Activated CD4-positive, alpha-beta memory T cell treated with anti-CD3 and anti-CD28 coated beads for 36 hours (primary cell): ENCODE measurements at regions not wholly inside any gene's neighbourhood (a gene's known extent, or its start where the extent isn't known, plus 50 kb on each side); places are given as distances from the start of the nearest gene placed in this dataset.

Experiments used
- CTCF ChIA-PET: fragments of 350-600 bp; sonication (Branson Sonifier 250); formaldehyde crosslinking; loops from one replicate; lab custom pipeline; 2021; ENCODE audit warnings: antibody characterized with exemption, inconsistent platforms; lab: Charles Lee
- POLR2A ChIA-PET: fragments of 350-600 bp; sonication (Branson Sonifier 250); formaldehyde crosslinking; loops from one replicate; lab custom pipeline; 2021; ENCODE audit warnings: antibody characterized with exemption; lab: Charles Lee
- DNase-seq: peaks from one replicate; pipeline ENCODE4 v3.0.0-alpha.2; 2020
- H3K27ac Mint-ChIP-seq: one replicate; pipeline ENCODE4 v1.8.0; 2021; ENCODE audit warnings: mixed read lengths
- H3K27me3 Mint-ChIP-seq: one replicate; pipeline ENCODE4 v1.8.0; 2021; ENCODE audit warnings: mixed read lengths
- H3K36me3 Mint-ChIP-seq: one replicate; pipeline ENCODE4 v1.8.0; 2021; ENCODE audit warnings: mixed read lengths
- H3K4me1 Mint-ChIP-seq: one replicate; pipeline ENCODE4 v1.8.0; 2021; ENCODE audit warnings: low read depth, mixed read lengths
- H3K4me3 Mint-ChIP-seq: one replicate; pipeline ENCODE4 v1.8.0; 2021; ENCODE audit warnings: mild to moderate bottlenecking, mixed read lengths
- H3K9me3 Mint-ChIP-seq: one replicate; pipeline ENCODE4 v1.8.0; 2021; ENCODE audit warnings: mixed read lengths
- intact Hi-C: fragments of 100-400 bp; cut with micrococcal nuclease; formaldehyde crosslinking; loops from one replicate; pipeline ENCODE4 v1.15.1; 2023

GRCh38 chr5:73328640-73329039 is 119.9 kb downstream of the FOXD1 start:
- no peak overlapping the region for H3K4me3 Mint-ChIP-seq
- DNase-seq: no peak
- ChIA-PET POLR2A (no interaction called here), CTCF (no interaction called here)
- H3K4me1 Mint-ChIP-seq: no peaks in the 10 kb centered on the region
- H3K9me3 Mint-ChIP-seq: peaks cover 15% of the 10 kb centered on the region
- no peak overlapping the region for H3K27ac Mint-ChIP-seq
- peaks cover 7% of the 10 kb centered on the region for H3K36me3 Mint-ChIP-seq
- H3K27me3 Mint-ChIP-seq: peaks cover 23% of the 10 kb centered on the region
- intact Hi-C loops: no loop called here

- ChIA-PET POLR2A (no interaction called here), CTCF (no interaction called here)
- Mint-ChIP-seq H3K4me1 (no peaks in the 10 kb centered on the region), H3K4me3 (no peak overlapping the region), H3K9me3 (peaks cover 15% of the 10 kb centered on the region), H3K36me3 (peaks cover 7% of the 10 kb centered on the region), H3K27me3 (peaks cover 23% of the 10 kb centered on the region), H3K27ac (no peak overlapping the region)
- no peak for DNase-seq
- intact Hi-C loops: no loop called here
These were observed 120.6 kb downstream of the FOXD1 start for GRCh38 chr5:73327908-73328455.

GRCh38 chr5:73325546-73325945 is 123.0 kb downstream of the FOXD1 start:
- no peak for DNase-seq
- Mint-ChIP-seq H3K4me3 (no peak overlapping the region), H3K27me3 (peaks cover 21% of the 10 kb centered on the region), H3K27ac (no peak overlapping the region), H3K9me3 (peaks cover 2% of the 10 kb centered on the region), H3K4me1 (no peaks in the 10 kb centered on the region), H3K36me3 (peaks cover 2% of the 10 kb centered on the region)
- intact Hi-C loops: no loop called here
- ChIA-PET POLR2A (no interaction called here), CTCF (no interaction called here)

GRCh38 chr5:73323466-73323865 is 125.1 kb downstream of the FOXD1 start:
- POLR2A ChIA-PET: no interaction called here
- Mint-ChIP-seq H3K27ac (no peak overlapping the region), H3K4me1 (no peaks in the 10 kb centered on the region), H3K27me3 (peaks cover 35% of the 10 kb centered on the region), H3K36me3 (peaks cover 2% of the 10 kb centered on the region), H3K9me3 (no peaks in the 10 kb centered on the region), H3K4me3 (no peak overlapping the region)
- no peak for DNase-seq
- intact Hi-C loops: no loop called here
- CTCF ChIA-PET: no interaction called here

- intact Hi-C loops: no loop called here
- no peak overlapping the region for H3K27ac Mint-ChIP-seq
- no peaks in the 10 kb centered on the region for H3K9me3 Mint-ChIP-seq
- H3K27me3 Mint-ChIP-seq: peaks cover 40% of the 10 kb centered on the region
- no peak for DNase-seq
- CTCF ChIA-PET: no interaction called here
- no peak overlapping the region for H3K4me3 Mint-ChIP-seq
- H3K4me1 Mint-ChIP-seq: no peaks in the 10 kb centered on the region
- POLR2A ChIA-PET: no interaction called here
- peaks cover 2% of the 10 kb centered on the region for H3K36me3 Mint-ChIP-seq
These were observed 126.0 kb downstream of the FOXD1 start for GRCh38 chr5:73322437-73323076.

GRCh38 chr5:73321757-73322436 is 126.7 kb downstream of the FOXD1 start:
- H3K36me3 Mint-ChIP-seq: peaks cover 2% of the 10 kb centered on the region
- no peak overlapping the region for H3K4me3 Mint-ChIP-seq
- intact Hi-C loops: no loop called here
- H3K4me1 Mint-ChIP-seq: no peaks in the 10 kb centered on the region
- H3K27me3 Mint-ChIP-seq: peaks cover 43% of the 10 kb centered on the region
- no peak for DNase-seq
- CTCF ChIA-PET: no interaction called here
- POLR2A ChIA-PET: no interaction called here
- no peaks in the 10 kb centered on the region for H3K9me3 Mint-ChIP-seq
- H3K27ac Mint-ChIP-seq: no peak overlapping the region

GRCh38 chr5:73319036-73319435 is 129.5 kb downstream of the FOXD1 start:
- DNase-seq: no peak
- ChIA-PET POLR2A (no interaction called here), CTCF (no interaction called here)
- peaks cover 58% of the 10 kb centered on the region for H3K27me3 Mint-ChIP-seq
- H3K36me3 Mint-ChIP-seq: peaks cover 2% of the 10 kb centered on the region
- H3K27ac Mint-ChIP-seq: no peak overlapping the region
- no peak overlapping the region for H3K4me3 Mint-ChIP-seq
- no peaks in the 10 kb centered on the region for H3K9me3 Mint-ChIP-seq
- intact Hi-C loops: no loop called here
- no peaks in the 10 kb centered on the region for H3K4me1 Mint-ChIP-seq

- H3K4me1 Mint-ChIP-seq: no peaks in the 10 kb centered on the region
- no peak overlapping the region for H3K4me3 Mint-ChIP-seq
- H3K27me3 Mint-ChIP-seq: peaks cover 61% of the 10 kb centered on the region
- POLR2A ChIA-PET: no interaction called here
- intact Hi-C loops: no loop called here
- peaks cover 2% of the 10 kb centered on the region for H3K36me3 Mint-ChIP-seq
- no peaks in the 10 kb centered on the region for H3K9me3 Mint-ChIP-seq
- DNase-seq: no peak
- no peak overlapping the region for H3K27ac Mint-ChIP-seq
- CTCF ChIA-PET: no interaction called here
These were observed 130.3 kb downstream of the FOXD1 start for GRCh38 chr5:73318308-73318719.

GRCh38 chr5:73317523-73317922 is 131.1 kb downstream of the FOXD1 start:
- intact Hi-C loops: no loop called here
- DNase-seq: no peak
- Mint-ChIP-seq H3K9me3 (no peaks in the 10 kb centered on the region), H3K27ac (no peak overlapping the region), H3K4me1 (peaks cover under 1% of the 10 kb centered on the region), H3K4me3 (no peak overlapping the region), H3K36me3 (peaks cover 2% of the 10 kb centered on the region), H3K27me3 (peaks cover 62% of the 10 kb centered on the region)
- CTCF ChIA-PET: no interaction called here
- POLR2A ChIA-PET: no interaction called here

- H3K4me3 Mint-ChIP-seq: no peak overlapping the region
- ChIA-PET POLR2A (no interaction called here), CTCF (interaction anchor here (0.8 kb wide), 1 partner anchor 137 kb away, joined by 3 read pairs; no protein-coding TSS in a partner anchor)
- intact Hi-C loops: no loop called here
- H3K27ac Mint-ChIP-seq: no peak overlapping the region
- peaks cover 4% of the 10 kb centered on the region for H3K4me1 Mint-ChIP-seq
- DNase-seq: no peak
- H3K27me3 Mint-ChIP-seq: peaks cover 63% of the 10 kb centered on the region
- no peaks in the 10 kb centered on the region for H3K36me3 Mint-ChIP-seq
- H3K9me3 Mint-ChIP-seq: no peaks in the 10 kb centered on the region
These were observed 134.0 kb downstream of the FOXD1 start for GRCh38 chr5:73314395-73315257.

GRCh38 chr5:73312872-73313510 is 135.6 kb downstream of the FOXD1 start:
- Mint-ChIP-seq H3K27ac (no peak overlapping the region), H3K4me3 (no peak overlapping the region), H3K27me3 (peaks cover 62% of the 10 kb centered on the region), H3K4me1 (peaks cover 4% of the 10 kb centered on the region), H3K36me3 (no peaks in the 10 kb centered on the region), H3K9me3 (no peaks in the 10 kb centered on the region)
- no peak for DNase-seq
- intact Hi-C loops: no loop called here
- POLR2A ChIA-PET: no interaction called here
- CTCF ChIA-PET: interaction anchor here (1.5 kb wide), 1 partner anchor 138 kb away, joined by 4 read pairs; no protein-coding TSS in a partner anchor
